GDM1 (cell line): ENCODE measurements at regions not wholly inside any gene's neighbourhood (a gene's known extent, or its start where the extent isn't known, plus 50 kb on each side); places are given as distances from the start of the nearest gene placed in this dataset.

Experiments
- DNase-seq: peaks from one replicate; lab custom pipeline; 2025; lab: John Stamatoyannopoulos, UW

GRCh38 chr4:54495091-54495490, 162.7 kb upstream of the KIT start:
- no peak for DNase-seq

GRCh38 chr4:54495641-54496040, 162.1 kb upstream of the KIT start:
- DNase-seq: no peak

GRCh38 chr4:54496412-54496811, 161.3 kb upstream of the KIT start:
- DNase-seq: peak; percentile 31

GRCh38 chr4:54497947-54498346, 159.8 kb upstream of the KIT start:
- DNase-seq: no peak

- DNase-seq: no peak
Measured at GRCh38 chr4:54498661-54499111, 159.1 kb upstream of the KIT start.

GRCh38 chr4:54499308-54500074, 158.3 kb upstream of the KIT start:
- DNase-seq: no peak

- DNase-seq: no peak
Measured at GRCh38 chr4:54505362-54505761, 152.4 kb upstream of the KIT start.

GRCh38 chr4:54505996-54506395, 151.8 kb upstream of the KIT start:
- no peak for DNase-seq

GRCh38 chr4:54509057-54509456, 148.7 kb upstream of the KIT start:
- DNase-seq: no peak

GRCh38 chr4:54513204-54513603, 144.6 kb upstream of the KIT start:
- no peak for DNase-seq

- DNase-seq: no peak
Measured at GRCh38 chr4:54513741-54514140, 144.0 kb upstream of the KIT start.

- no peak for DNase-seq
Measured at GRCh38 chr4:54516556-54517215, 141.1 kb upstream of the KIT start.

- no peak for DNase-seq
Measured at GRCh38 chr4:54517781-54518444, 139.8 kb upstream of the KIT start.

- DNase-seq: no peak
Measured at GRCh38 chr4:54525602-54526001, 132.2 kb upstream of the KIT start.

GRCh38 chr4:54526560-54526959, 131.2 kb upstream of the KIT start:
- no peak for DNase-seq

- DNase-seq: no peak
Measured at GRCh38 chr4:54527532-54527931, 130.2 kb upstream of the KIT start.

GRCh38 chr4:54539500-54540029, 118.2 kb upstream of the KIT start:
- DNase-seq: no peak

- no peak for DNase-seq
Measured at GRCh38 chr4:54540931-54541330, 116.8 kb upstream of the KIT start.

- no peak for DNase-seq
Measured at GRCh38 chr4:54541426-54542118, 116.2 kb upstream of the KIT start.

- DNase-seq: no peak
Measured at GRCh38 chr4:54542119-54542438, 115.7 kb upstream of the KIT start.

GRCh38 chr4:54542540-54543041, 115.2 kb upstream of the KIT start:
- no peak for DNase-seq

- no peak for DNase-seq
Measured at GRCh38 chr4:54543088-54543795, 114.5 kb upstream of the KIT start.
